NCI-H69 (cell line): ENCODE measurements at regions not wholly inside any gene's neighbourhood (a gene's known extent, or its start where the extent isn't known, plus 50 kb on each side); places are given as distances from the start of the nearest gene placed in this dataset.

Experiments used
- DNase-seq: peaks from one replicate; lab custom pipeline; 2025; lab: John Stamatoyannopoulos, UW

DNA sequence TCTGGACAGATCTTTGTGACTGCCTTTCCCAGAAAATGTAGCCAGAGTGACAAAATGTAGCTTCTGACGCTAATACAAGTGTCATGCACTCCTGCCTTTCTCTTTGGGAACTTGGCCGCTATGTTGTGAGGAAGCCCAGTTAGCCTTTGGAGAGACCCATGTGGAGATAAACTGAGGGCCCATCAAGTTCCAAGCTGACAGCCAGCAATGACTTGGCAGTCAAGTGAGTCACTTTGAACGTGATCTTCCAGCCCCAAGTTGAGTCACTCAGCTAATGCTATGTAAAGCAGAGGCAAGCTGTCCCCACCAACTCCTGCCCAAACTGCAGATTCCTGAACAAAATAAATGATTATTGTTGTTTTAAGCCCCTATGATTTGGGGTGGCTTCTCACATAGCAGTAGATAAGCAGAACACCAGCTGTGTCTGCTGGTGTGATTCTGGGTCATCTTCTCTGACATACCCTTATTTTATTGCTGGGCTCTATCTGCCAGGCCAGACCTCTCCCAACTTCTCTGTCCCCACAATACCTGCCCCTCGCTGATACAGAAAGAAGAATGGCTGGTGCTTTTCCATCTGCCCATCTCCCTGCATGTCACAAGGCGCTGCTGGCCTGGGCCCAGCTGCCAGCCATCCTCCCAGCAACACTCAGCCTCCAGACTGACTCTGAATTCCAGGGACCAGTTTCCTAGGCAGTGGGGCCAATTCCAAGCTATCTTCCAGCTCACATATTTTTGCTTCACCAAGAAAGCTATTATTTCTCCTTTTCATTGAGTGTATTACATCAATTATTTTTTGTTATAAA is 274.8 kb downstream of the LRFN2 start:
- DNase-seq, result no peak

DNA sequence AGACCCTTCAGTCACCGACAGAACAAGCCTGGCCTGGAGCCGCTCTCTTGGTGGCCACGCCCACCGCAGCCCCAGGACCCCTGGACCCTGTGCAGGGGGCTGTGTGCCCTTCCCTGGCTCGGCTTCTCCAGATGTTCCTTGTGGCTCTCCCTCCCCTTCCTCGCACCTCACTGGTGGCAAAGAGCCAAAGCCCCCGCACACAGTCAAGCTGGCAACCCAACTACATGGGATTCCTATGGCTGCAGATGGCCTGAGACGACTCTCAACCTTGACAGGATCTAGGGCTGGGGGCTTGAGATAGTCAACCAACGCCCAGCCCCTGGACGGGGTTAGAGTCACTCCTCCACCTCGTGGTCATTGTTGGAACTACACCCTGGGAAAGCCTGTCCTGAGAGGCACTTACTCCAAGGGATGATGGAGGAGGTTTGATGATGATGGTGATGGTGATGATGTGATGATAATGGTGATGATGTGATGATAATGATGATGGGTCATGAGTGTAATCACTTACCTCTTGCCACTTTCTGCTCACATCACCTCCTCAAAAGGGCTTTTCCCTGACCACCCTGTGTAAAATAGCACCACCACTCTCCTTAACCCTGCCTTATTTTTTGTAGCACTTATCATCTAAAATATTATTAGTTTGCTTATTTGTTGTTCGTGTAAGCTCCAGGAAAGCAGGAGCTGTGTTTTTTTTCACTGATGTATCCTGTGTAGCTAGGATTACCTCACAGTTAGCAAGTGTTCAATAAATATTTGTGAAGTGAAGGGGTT is 278.4 kb downstream of the LRFN2 start:
- DNase-seq, result peak; percentile 90

DNA sequence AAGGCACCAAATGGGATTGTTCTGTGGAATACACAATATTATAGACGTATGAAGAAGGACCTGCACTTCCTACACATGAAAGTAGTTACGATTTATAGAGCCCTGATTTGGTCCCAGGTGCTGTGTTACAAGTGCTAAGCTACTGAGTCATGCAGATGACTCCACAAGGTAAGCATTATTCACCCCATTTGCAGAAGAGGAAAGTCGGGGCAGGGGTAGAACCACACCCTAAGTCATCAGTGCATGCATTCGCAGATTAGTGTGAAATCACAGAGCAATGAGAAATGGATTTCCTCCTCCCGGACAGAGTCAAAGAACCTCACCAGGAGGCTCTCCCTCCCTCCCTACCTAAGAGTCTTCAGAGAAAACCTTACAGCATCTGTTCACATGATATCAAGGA is 279.5 kb downstream of the LRFN2 start:
- peak; percentile 23 for DNase-seq

DNA sequence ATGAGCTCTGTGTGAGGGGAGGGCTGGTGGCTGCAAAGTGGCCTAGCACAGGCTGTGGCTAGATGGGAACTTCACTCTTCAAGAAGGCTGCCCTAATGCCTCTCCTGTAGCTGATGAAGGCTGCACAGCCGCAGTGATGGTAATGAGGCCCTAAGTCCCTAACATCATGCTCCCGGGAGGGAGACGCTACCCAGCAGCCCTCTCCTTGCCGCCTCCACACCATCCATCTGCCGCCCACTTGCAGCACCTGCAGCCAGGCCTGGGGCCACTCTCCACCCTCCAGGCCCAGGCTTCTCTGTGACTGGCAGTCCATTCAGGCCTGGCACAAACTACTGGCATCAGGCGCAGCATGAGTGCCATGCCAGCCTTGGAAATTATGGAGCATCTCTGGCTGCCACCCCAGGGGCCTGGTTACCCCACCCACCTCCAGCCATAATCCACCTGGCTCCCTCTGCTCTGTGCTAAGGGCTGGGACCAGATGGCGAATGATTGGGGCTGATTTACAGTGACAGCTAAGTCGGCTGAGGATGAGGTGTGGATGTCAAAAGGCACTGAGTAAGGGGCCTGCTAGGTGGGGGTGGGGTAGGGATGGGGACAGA is 284.2 kb downstream of the LRFN2 start:
- peak; percentile 97 for DNase-seq

DNA sequence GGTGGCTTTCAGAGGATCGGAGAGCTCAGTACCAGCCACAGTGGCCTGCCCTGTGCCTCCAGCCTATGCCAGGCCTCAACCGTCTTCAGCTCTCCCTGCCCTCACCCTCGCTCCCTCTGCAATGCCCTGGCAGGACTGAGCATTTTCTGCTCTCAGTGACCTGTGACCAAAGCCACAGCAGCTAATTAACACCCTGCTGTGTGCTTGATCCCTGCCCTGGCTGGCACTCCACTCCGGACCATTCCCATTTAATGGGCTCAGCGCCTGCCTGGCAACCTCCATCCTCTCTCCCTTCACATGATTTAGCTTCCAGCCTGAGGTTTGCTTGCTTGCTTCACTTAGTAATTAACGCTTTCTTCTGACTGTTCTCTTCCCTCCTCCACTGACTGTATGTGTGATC is 287.5 kb downstream of the LRFN2 start:
- DNase-seq, result peak; percentile 85

- no peak for DNase-seq
These were observed 289.0 kb downstream of the LRFN2 start for GRCh38 chr6:40298207-40298606.

DNA sequence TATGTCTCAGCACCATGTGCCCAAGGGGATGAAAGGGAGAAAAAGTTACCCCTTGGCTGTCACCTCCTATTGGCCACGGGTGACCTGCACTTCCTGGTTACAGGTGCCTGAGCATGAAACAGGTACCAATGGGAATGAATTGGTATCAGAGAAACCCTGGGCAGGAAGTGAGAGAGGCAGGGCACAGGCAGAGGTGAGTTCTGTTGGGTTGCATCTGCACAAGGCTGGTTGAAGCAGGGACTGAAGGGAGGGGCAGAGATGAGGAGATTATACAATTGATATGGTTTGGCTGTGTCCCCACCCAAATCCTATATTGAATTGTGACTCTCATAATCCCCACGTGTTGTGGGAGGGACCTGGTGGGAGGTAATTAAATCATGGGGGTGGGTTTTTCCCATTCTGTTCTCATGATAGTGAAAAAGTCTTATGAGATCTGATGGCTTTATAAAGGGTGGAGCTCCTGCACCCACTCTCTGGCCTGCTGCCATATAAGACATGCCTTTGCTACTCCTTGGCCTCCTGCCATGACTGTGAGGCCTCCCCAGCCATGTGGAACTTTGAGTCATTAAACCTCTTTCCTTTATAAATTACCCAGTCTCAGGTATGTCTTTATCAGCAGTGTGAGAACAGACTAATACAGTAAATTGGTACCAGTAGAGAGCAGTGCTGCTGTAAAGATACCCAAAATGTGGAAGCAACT is 291.8 kb downstream of the LRFN2 start:
- no peak for DNase-seq

DNA sequence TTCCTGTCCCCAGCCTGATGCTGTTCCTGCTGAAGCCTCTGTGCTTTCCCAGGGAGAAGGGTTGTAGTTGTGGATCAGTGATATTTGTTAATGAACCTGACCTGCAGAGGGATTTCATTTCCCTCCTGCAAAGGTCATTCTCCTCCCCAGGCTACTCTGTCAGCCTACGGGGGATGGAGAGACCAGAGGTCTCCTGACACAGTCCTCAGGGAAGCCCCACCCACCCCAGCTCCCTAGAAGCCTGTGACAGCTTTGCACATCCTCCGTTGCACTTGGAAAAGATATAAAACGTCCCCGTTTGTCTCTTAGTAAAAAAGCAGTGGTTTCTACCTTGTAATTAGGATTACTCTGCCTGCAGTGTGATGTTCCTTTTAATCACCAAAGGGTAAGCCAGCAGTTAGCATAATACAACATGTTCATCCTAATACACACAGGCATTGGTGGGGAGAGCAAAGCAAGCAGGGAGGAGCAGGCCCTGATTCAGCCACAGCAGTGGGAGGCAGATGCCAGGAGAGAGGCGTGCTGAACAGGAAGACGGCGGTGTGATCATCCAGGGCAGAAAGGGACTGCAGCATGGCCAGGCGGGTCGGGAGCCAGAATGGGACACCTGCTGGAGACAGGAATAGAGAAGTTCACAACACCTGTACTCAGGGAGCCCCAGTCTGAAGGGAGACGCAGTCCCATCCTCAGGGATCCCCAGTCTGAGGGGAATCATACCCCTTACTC is 293.5 kb downstream of the LRFN2 start:
- DNase-seq, result peak; percentile 59

DNA sequence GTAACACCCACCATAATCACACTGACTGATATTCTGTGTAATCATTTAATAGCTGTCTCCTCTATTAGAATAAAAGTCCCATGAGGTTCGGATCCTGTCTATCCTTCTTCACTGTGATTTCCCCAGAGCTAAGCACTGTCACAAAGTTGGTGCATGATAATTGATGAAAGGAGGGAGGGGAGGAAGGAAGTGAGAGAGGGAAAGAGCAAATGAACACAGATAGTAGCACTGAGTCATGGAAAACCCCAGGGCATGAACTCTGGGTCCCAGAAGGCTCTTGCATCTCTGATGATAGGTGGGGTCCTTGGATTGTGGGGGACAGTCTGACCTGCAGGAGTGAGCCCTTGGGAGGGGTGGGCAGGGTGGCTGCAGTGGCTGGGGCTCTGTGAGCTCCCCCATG is 294.1 kb downstream of the LRFN2 start:
- no peak for DNase-seq

GRCh38 chr6:40290816-40291215 is 296.3 kb downstream of the LRFN2 start:
- DNase-seq, result peak; percentile 87

DNA sequence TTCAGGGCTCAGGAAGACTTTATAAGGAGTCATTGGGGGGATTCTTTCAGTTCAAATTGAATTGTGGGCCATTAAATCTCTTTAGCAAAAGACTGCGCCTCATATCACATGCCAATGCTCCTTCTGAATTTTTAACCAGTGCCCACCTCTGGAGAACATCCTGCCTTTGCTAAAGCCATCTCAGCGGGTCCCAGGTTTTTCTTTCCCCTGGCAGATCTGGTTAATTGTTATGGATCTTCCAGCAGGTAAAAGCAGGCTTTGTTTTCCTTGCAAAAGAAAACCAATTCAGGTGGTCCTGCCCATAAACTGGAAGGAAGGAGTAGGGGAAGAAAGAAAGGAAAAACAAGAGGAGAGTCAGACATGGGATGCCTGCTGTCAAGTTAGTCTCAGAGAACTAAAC is 298.2 kb downstream of the LRFN2 start:
- DNase-seq, result no peak

DNA sequence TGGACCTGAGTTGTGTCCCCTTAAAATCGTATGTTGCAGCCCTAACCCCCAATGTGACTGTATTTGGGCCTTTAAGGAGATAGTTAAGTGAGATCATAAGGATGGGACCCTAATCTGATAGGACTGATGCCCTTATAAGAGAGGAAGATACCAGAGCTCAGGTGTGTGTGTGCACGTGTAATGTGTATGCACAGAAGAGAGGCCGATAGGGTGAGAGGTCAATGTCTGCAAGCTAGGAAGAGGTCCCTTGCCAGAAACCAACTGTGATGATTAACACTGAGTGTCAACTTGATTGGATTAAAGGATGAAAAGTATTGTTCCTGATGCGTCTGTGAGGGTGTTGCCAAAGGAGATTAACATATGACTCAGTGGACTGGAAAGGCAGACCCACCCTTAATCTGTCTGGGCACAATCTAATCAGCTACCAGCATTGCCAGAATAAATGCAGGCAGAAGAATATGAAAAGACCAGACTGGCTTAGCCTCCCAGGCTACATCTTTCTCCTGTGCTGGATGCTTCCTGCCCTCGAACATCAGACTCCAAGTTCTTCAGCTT is 299.8 kb downstream of the LRFN2 start:
- DNase-seq, result peak; percentile 97

DNA sequence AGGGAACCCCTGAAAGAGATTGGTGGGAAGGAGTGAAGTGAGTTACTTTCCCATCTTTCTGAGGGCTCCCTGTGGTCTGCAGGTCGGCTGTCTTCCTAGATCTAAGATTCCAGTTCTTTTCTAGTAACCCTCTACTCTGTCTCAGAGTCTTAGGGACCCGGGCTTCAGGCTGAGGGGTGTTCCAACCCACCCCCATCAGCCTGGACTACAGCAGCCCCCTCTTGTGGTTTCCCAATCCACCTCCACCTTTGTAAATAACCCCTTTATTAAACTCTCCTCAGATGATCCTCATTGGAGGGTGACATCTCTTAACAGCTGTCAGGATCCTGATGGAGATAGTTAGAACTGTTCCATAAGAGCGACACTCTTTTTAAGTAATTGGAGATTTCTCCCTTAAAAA is 300.4 kb downstream of the LRFN2 start:
- peak; percentile 62 for DNase-seq

DNA sequence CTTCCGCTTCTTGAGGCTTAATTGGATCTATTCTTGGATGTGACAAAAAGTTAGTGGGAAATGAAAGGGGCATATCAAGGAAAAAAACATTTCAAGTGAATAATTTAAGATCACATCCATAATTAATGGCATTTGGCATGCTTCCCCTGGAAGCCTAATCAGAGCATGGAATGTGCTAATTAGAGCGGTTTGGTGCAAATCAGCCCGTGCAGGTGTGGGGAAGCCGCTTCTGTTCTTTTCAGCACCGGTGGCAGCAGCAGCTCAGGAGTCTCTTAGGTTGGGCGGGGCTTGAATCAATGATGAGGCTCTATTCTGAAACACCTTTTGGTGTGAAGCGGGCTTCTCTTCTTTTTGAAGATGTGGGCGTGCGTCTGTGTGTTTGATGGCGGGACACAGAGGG is 301.2 kb downstream of the LRFN2 start:
- peak; percentile 86 for DNase-seq

- DNase-seq, result no peak
These were observed 301.6 kb downstream of the LRFN2 start for GRCh38 chr6:40285535-40285934.

DNA sequence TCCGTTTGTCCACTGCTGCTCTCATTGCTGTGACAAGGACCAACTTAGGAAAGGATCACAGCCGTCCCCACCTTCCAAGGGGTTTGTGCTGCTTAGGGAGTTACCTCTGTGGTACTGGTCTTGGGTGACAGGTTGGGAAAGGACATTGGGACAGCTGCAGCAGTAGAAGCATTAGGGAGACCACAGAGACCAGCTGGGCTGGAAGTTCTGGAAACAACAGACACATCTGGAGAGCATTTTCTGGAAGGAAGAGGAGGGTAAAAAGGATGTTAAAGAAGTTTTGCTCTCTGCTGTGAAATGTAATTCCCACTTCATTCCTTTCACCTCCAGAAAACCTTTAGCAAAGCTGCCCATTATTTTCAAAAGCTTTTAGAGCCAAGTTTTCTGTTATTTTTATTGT is 304.2 kb downstream of the LRFN2 start:
- no peak for DNase-seq

DNA sequence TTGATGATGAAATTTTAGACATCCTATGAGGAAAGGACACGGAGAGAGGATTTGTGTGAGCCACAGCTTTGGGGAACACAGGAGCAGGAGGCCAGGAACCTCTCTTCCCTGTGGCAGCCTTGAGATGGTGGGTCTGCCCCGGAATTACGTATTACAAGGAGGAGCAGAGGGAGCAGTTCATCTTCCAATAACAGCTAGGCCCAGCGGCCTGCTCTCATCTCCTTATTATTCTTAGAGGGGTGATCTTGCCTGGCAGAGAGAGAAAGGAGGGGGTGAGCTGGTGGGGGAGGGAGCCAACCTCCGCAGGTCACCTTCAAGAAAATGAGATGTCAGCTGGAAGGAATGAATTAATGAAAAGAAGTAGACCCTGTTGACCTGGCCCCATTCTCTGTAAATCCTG is 305.8 kb downstream of the LRFN2 start:
- no peak for DNase-seq

DNA sequence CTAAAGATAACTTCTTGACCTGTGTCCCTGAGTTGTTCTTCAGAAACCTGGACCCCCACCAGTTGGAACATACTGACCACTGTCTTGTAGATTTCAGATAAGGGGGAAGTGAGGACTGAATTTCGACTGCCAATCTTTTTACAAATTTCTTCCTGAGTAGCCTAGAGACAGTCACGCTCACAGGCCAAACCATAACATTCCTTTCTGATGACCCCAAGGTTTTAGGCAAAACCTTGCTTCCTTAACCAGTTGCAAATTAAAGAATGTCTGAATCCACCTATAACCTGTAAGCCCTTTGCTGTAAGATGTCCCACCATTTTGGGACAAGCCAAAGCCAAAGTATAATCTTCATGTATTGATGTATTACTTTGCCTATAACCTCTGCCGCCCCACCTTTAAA is 306.9 kb downstream of the LRFN2 start:
- DNase-seq, result no peak

GRCh38 chr6:40276141-40276540 is 311.0 kb downstream of the LRFN2 start:
- DNase-seq, result no peak

DNA sequence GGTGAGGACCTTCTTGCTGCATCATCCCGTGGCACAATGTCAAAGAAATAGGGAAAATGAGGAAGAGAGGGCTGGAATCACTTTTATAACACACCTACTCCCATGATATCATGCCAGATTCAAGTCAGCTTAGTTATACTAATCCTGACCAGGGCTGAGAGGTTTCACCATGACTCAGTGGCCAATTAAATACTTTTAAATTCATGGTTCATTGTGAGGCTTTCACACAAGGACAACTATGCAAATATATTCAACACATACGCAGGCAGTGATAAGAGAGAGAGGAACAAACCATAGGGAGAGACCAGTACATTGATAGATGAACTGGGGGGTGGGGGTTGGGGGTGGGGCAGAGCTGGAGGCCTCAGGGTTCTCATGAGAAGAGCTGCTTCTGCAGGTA is 313.1 kb downstream of the LRFN2 start:
- no peak for DNase-seq

- peak; percentile 46 for DNase-seq
These were observed 318.6 kb downstream of the LRFN2 start for GRCh38 chr6:40268614-40269013.
